Effector CD4-positive, alpha-beta T cell (primary cell): ENCODE measurements at regions not wholly inside any gene's neighbourhood (a gene's known extent, or its start where the extent isn't known, plus 50 kb on each side); places are given as distances from the start of the nearest gene placed in this dataset.

Experiments used
- DNase-seq: peaks from one replicate; pipeline ENCODE4 v3.0.0-alpha.2; 2020

GRCh38 chr22:26894766-26895485 lies 237.5 kb downstream of the MIAT start:
- no peak for DNase-seq

- DNase-seq = no peak
These were observed 240.0 kb downstream of the MIAT start for GRCh38 chr22:26897384-26897783.

GRCh38 chr22:26898946-26899605 lies 241.7 kb downstream of the MIAT start:
- DNase-seq = no peak

GRCh38 chr22:26900787-26901186 lies 243.4 kb downstream of the MIAT start:
- no peak for DNase-seq

- no peak for DNase-seq
These were observed 243.9 kb downstream of the MIAT start for GRCh38 chr22:26901198-26901816.

GRCh38 chr22:26902401-26903029 lies 245.1 kb downstream of the MIAT start:
- DNase-seq = no peak

GRCh38 chr22:26903030-26903856 lies 245.9 kb downstream of the MIAT start:
- DNase-seq = no peak

DNA sequence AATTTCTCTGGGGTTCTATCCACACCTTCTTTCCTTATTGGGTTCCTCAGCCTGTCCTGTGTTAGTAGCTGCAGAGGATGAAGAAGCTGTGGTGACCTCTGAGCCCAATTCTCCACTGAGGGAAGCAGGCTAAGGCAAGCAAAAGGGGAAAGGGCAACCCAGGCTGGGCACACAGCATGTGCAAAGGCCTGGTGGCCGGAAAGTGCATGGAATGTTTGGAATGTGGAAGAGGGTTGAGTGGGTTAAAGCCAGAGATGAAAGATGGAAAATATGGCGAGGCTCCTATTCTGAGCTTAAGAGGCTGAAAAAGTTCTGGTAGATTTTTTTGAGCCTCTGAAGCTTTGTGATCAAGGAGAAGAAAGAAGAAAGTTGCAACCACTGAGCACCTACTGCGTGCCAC lies 247.1 kb downstream of the MIAT start:
- DNase-seq = no peak

GRCh38 chr22:26905076-26905475 lies 247.7 kb downstream of the MIAT start:
- no peak for DNase-seq

DNA sequence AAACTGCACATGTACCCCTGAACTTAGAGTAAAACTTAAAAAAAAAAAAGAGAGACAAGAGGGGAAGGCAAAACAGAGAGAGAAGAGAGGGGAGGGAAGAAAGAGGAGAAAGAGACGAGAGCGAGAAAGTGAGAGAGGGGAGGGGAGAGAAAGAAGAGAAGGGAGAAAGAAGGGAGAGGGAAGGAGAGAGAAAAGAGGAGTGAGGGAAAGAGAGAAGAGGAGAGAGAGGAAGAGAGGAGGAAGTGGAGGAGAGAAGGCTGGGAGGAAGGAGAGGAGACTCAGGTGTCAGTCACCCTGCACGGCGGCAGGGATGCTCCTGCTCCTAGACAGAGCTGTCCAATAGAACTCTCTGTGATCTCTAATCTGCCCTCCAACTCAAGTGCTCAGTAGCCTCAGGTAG lies 248.3 kb downstream of the MIAT start:
- DNase-seq = no peak

- DNase-seq = no peak
These were observed 249.1 kb downstream of the MIAT start for GRCh38 chr22:26906464-26906863.

GRCh38 chr22:26907366-26907765 lies 250.0 kb downstream of the MIAT start:
- no peak for DNase-seq

DNA sequence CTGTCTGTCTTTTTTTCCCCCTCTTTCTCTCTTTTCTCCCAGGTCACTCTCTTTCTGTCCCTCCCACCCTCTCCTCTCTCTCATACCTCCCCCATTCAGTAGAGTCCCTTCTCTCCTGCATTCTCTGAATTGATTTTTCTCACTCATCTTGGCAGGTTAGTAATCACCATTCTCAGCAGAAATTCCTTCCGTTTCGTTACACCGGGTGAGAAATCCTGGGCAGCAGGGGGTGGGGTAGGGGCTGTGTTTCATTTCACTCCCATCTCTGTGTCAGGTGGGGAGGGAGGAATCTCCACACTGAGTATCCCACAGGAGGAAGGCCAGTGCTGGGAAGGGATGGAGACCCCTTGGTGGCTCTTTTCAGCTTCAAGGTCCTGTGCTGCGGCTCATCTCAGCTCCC lies 253.5 kb downstream of the MIAT start:
- DNase-seq = no peak

- no peak for DNase-seq
These were observed 255.4 kb downstream of the MIAT start for GRCh38 chr22:26912655-26913345.

DNA sequence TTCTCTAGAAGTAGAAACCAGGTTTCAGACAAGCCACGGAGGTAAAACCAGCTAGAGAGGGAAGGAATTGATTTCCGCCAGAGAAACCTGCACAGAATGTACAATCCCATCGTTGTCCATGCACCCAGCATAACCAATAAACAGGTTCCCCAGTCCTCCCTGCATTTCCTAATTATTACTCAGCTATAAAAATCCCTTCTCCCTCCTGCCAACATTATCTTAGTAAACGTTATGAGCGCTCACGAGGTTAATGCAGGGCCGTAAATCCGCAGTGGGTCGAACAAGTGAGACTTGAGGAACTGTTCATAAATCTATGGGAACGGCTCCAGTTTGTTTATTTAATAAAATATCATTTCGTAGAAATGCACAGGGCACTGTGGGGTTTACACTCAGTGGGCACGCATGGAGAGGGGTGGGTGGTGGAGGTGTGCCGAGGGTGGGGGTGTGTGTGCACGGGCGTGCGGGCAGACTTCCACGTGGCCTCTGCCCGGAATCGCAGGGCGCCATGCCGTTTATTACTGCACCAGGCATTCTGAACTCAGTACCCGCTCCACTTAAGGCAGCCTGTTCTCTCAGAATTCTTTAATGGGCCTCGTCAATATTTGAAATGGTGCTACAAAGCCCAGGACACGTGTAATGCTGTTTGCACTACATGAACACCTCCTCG lies 257.3 kb downstream of the MIAT start:
- DNase-seq = no peak

- DNase-seq = no peak
These were observed 258.8 kb downstream of the MIAT start for GRCh38 chr22:26916236-26916635.

GRCh38 chr22:26918226-26918625 lies 260.8 kb downstream of the MIAT start:
- DNase-seq = no peak

GRCh38 chr22:26921726-26922125 lies 264.3 kb downstream of the MIAT start:
- no peak for DNase-seq

DNA sequence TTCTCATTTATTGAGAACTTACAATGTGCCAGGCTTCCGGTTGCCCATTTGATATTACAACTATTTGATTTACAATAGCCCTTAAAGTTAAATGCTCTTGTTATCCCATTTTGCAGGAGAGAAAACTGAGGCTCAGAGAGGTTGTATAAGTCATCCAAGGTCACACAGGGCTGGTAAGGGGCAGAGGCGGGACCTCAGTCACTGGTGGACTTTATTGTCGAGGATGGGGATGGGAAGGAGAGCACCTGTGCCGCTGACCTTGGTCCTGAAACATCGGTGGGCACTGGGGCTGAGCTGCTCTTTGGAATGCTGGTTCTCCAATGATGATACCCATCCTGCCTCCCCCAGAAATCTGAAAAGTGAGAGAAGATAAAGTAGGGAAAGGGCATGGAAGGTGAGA lies 265.4 kb downstream of the MIAT start:
- no peak for DNase-seq

DNA sequence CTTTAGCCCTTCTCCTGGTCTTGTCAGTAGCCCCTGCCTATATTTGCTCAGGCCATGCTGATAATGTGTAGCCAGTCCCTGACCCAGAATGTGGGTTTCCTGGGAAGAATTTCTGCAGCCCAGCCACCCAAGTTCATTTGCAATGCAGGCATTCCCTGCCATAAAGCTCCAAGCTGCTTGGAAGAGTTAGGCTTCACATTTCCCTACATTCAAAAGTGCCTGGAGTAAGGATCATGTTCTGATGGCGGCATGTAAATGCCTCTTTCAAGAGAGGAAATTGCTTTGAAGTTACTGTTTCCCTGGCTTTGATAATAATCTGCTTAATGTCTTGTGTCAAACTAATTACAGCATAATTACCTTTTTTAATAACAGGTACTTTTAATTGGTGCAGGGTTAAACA lies 266.1 kb downstream of the MIAT start:
- no peak for DNase-seq

DNA sequence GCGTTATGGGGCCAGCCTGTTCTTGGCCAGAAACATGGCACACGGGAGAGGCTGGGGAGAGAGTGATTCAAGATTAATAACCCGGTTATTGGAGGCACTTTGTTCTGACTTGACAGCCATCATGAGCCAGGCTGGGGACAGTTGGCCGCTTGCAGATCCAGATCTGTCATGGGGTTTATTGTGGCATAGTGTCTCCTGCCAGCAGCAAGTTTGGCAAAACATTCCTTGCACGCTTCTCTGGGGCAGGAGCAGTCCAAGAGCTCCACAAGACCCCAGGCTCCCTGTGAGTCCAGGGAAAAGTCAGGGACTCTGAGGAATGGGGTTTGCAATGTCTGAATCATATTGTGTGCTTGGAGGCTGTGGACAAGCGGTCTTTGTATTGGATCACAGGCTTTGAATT lies 270.4 kb downstream of the MIAT start:
- DNase-seq = no peak

DNA sequence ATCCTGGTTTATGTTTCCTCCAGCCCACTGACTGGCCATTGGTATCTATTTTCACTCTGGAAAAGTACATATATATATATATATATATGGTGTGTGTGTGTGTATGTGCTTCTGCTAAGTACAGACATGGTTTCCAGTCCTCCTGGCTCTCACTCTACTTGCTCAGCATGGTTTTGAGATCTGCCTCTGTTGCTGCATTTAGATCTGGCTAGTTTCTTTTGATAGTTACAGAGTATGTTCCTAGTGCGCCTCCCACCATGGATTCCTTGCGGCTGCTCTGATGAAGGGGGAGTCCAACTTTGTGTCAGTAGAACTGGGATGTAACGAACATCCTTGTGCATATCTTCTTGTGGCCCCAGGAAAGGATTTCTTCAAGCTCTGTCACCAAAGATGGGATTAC lies 274.1 kb downstream of the MIAT start:
- DNase-seq = no peak
